ENCODE measurements at regions not wholly inside any gene's neighbourhood (a gene's known extent, or its start where the extent isn't known, plus 50 kb on each side); places are given as distances from the start of the nearest gene placed in this dataset.
"Not testable (repeated sequence)": the region's sequence is repeated elsewhere in the genome, so short reads cannot be mapped to it uniquely, and the experiment has no call there.

- H3K36me3 ChIP-seq (ENCODE audit: control insufficient read depth, insufficient read depth, low read length); H3K9me3 ChIP-seq (ENCODE audit: control insufficient read depth, low read length); H3K27ac ChIP-seq (ENCODE audit: insufficient read depth, low read length, poor library complexity, severe bottlenecking); DNase-seq; H3K4me1 ChIP-seq (ENCODE audit: control insufficient read depth, insufficient read depth, low read length, poor library complexity, severe bottlenecking); H3K27me3 ChIP-seq (replicated peaks; ENCODE audit: control insufficient read depth, insufficient read depth, low read length, poor library complexity, severe bottlenecking); H3K4me3 ChIP-seq (ENCODE audit: insufficient read depth, low read depth, low read length, poor library complexity, severe bottlenecking): not testable (repeated sequence)
Measured at GRCh38 chr5:116867825-116868224, 293.2 kb upstream of the SEMA6A start.

- DNase-seq = no peak
- no peaks in the 10 kb centered on the region for H3K36me3 ChIP-seq (ENCODE audit: control insufficient read depth, insufficient read depth, low read length)
- no peaks in the 10 kb centered on the region for H3K27me3 ChIP-seq (replicated peaks; ENCODE audit: control insufficient read depth, insufficient read depth, low read length, poor library complexity, severe bottlenecking)
- H3K27ac ChIP-seq (ENCODE audit: insufficient read depth, low read length, poor library complexity, severe bottlenecking) = no peak overlapping the region
- no peaks in the 10 kb centered on the region for H3K4me1 ChIP-seq (ENCODE audit: control insufficient read depth, insufficient read depth, low read length, poor library complexity, severe bottlenecking)
- no peaks in the 10 kb centered on the region for H3K9me3 ChIP-seq (ENCODE audit: control insufficient read depth, low read length)
- no peak overlapping the region for H3K4me3 ChIP-seq (ENCODE audit: insufficient read depth, low read depth, low read length, poor library complexity, severe bottlenecking)
Measured at GRCh38 chr5:116865651-116866050, 291.0 kb upstream of the SEMA6A start.

DNA sequence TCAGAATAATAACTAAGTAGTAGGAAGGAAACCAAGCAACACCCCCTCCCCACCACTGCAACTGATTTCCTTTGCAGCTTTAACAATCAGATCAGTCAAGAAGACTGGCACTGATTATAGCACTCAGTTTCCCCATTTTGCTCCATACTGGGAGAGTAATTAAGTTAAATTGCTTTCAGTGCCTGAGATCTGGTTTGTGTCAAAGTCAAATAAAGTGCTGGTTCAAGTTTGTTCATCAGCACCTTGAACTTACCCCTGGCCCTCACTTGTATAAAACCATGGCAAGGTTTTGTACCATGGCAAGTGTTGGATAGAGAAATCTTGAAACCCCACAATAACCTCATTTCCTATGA lies 290.2 kb upstream of the SEMA6A start:
- no peaks in the 10 kb centered on the region for H3K9me3 ChIP-seq (ENCODE audit: control insufficient read depth, low read length)
- no peaks in the 10 kb centered on the region for H3K36me3 ChIP-seq (ENCODE audit: control insufficient read depth, insufficient read depth, low read length)
- H3K4me3 ChIP-seq (ENCODE audit: insufficient read depth, low read depth, low read length, poor library complexity, severe bottlenecking) = no peak overlapping the region
- no peaks in the 10 kb centered on the region for H3K27me3 ChIP-seq (replicated peaks; ENCODE audit: control insufficient read depth, insufficient read depth, low read length, poor library complexity, severe bottlenecking)
- no peak overlapping the region for H3K27ac ChIP-seq (ENCODE audit: insufficient read depth, low read length, poor library complexity, severe bottlenecking)
- DNase-seq = no peak
- H3K4me1 ChIP-seq (ENCODE audit: control insufficient read depth, insufficient read depth, low read length, poor library complexity, severe bottlenecking) = no peaks in the 10 kb centered on the region

DNA sequence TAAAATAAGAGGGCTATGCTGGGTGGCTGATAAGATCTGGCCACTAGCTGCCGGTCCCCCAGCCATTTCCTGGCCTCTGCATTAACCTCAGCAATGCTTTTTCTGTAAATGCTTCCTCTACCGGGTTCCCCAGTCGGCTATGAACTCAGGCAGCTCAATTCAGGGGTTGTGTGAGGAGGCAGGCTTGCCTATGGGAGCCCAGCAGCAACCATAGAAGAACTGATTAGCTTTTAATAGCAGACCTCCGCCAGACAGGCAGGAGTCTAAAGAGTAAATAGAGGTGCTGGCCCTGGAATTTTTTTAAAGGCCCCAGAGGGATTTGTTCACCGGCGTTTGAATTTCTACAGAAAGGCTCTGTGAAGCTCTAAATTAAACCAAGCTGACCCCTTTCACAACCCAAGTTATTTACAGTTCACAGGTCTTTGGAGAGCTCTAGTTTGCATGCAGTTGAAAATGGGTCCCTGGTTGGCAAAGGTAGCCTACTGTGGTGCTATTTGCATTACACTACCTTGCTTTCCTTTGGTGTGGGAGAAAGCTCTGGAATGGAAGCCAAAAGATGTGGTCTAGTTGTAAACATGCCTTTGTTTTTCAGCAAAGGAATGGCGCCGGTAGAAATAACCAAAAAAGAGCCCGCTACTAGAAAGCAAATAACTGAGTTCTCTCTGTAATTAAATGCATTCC lies 289.7 kb upstream of the SEMA6A start:
- no peaks in the 10 kb centered on the region for H3K4me1 ChIP-seq (ENCODE audit: control insufficient read depth, insufficient read depth, low read length, poor library complexity, severe bottlenecking)
- no peaks in the 10 kb centered on the region for H3K9me3 ChIP-seq (ENCODE audit: control insufficient read depth, low read length)
- no peak overlapping the region for H3K27ac ChIP-seq (ENCODE audit: insufficient read depth, low read length, poor library complexity, severe bottlenecking)
- no peaks in the 10 kb centered on the region for H3K36me3 ChIP-seq (ENCODE audit: control insufficient read depth, insufficient read depth, low read length)
- no peak overlapping the region for H3K4me3 ChIP-seq (ENCODE audit: insufficient read depth, low read depth, low read length, poor library complexity, severe bottlenecking)
- no peak for DNase-seq
- no peaks in the 10 kb centered on the region for H3K27me3 ChIP-seq (replicated peaks; ENCODE audit: control insufficient read depth, insufficient read depth, low read length, poor library complexity, severe bottlenecking)

- Histone ChIP-seq H3K27ac (ENCODE audit: insufficient read depth, low read length, poor library complexity, severe bottlenecking) (no peak overlapping the region), H3K4me1 (ENCODE audit: control insufficient read depth, insufficient read depth, low read length, poor library complexity, severe bottlenecking) (no peaks in the 10 kb centered on the region), H3K27me3 (replicated peaks; ENCODE audit: control insufficient read depth, insufficient read depth, low read length, poor library complexity, severe bottlenecking) (no peaks in the 10 kb centered on the region), H3K36me3 (ENCODE audit: control insufficient read depth, insufficient read depth, low read length) (no peaks in the 10 kb centered on the region), H3K4me3 (ENCODE audit: insufficient read depth, low read depth, low read length, poor library complexity, severe bottlenecking) (no peak overlapping the region), H3K9me3 (ENCODE audit: control insufficient read depth, low read length) (no peaks in the 10 kb centered on the region)
- DNase-seq = no peak
Measured at GRCh38 chr5:116862632-116863455, 288.2 kb upstream of the SEMA6A start.

GRCh38 chr5:116861666-116862065 lies 287.0 kb upstream of the SEMA6A start:
- no peaks in the 10 kb centered on the region for H3K9me3 ChIP-seq (ENCODE audit: control insufficient read depth, low read length)

DNA sequence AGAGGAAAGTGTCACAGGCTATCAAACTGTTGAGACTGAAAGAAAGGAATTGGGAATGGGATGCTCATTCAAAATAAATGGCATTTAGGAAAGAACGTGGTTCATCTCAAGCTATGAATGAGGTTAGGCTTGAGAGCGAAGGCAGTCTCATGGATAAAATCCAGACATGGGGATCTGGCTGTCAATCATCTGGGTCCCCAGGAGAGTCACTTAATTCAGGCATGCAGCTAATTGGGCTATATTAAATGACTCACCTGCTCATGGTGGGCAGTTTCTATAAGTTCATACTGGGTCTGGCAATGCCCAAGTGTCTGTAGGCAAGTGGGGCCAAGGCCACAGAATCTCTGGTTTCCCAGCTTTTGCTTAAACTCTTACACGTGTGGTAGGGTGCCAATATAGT lies 286.5 kb upstream of the SEMA6A start:
- no peak overlapping the region for H3K27ac ChIP-seq (ENCODE audit: insufficient read depth, low read length, poor library complexity, severe bottlenecking)
- no peaks in the 10 kb centered on the region for H3K36me3 ChIP-seq (ENCODE audit: control insufficient read depth, insufficient read depth, low read length)
- DNase-seq = no peak
- H3K4me1 ChIP-seq (ENCODE audit: control insufficient read depth, insufficient read depth, low read length, poor library complexity, severe bottlenecking) = no peaks in the 10 kb centered on the region
- H3K27me3 ChIP-seq (replicated peaks; ENCODE audit: control insufficient read depth, insufficient read depth, low read length, poor library complexity, severe bottlenecking) = no peaks in the 10 kb centered on the region
- no peak overlapping the region for H3K4me3 ChIP-seq (ENCODE audit: insufficient read depth, low read depth, low read length, poor library complexity, severe bottlenecking)
- H3K9me3 ChIP-seq (ENCODE audit: control insufficient read depth, low read length) = no peaks in the 10 kb centered on the region

More at GRCh38 chr5:116861666-116862065, 287.0 kb upstream of the SEMA6A start:
- Histone ChIP-seq H3K4me1 (ENCODE audit: control insufficient read depth, insufficient read depth, low read length, poor library complexity, severe bottlenecking) (no peaks in the 10 kb centered on the region), H3K36me3 (ENCODE audit: control insufficient read depth, insufficient read depth, low read length) (no peaks in the 10 kb centered on the region), H3K4me3 (ENCODE audit: insufficient read depth, low read depth, low read length, poor library complexity, severe bottlenecking) (no peak overlapping the region), H3K27me3 (replicated peaks; ENCODE audit: control insufficient read depth, insufficient read depth, low read length, poor library complexity, severe bottlenecking) (no peaks in the 10 kb centered on the region), H3K27ac (ENCODE audit: insufficient read depth, low read length, poor library complexity, severe bottlenecking) (no peak overlapping the region)
- DNase-seq = no peak

GRCh38 chr5:116859666-116860320 lies 285.2 kb upstream of the SEMA6A start:
- Histone ChIP-seq H3K4me3 (ENCODE audit: insufficient read depth, low read depth, low read length, poor library complexity, severe bottlenecking) (no peak overlapping the region), H3K27me3 (replicated peaks; ENCODE audit: control insufficient read depth, insufficient read depth, low read length, poor library complexity, severe bottlenecking) (no peaks in the 10 kb centered on the region), H3K9me3 (ENCODE audit: control insufficient read depth, low read length) (no peaks in the 10 kb centered on the region), H3K36me3 (ENCODE audit: control insufficient read depth, insufficient read depth, low read length) (no peaks in the 10 kb centered on the region), H3K27ac (ENCODE audit: insufficient read depth, low read length, poor library complexity, severe bottlenecking) (no peak overlapping the region), H3K4me1 (ENCODE audit: control insufficient read depth, insufficient read depth, low read length, poor library complexity, severe bottlenecking) (no peaks in the 10 kb centered on the region)
- DNase-seq = no peak

- no peaks in the 10 kb centered on the region for H3K27me3 ChIP-seq (replicated peaks; ENCODE audit: control insufficient read depth, insufficient read depth, low read length, poor library complexity, severe bottlenecking)
- H3K27ac ChIP-seq (ENCODE audit: insufficient read depth, low read length, poor library complexity, severe bottlenecking) = no peak overlapping the region
- H3K4me3 ChIP-seq (ENCODE audit: insufficient read depth, low read depth, low read length, poor library complexity, severe bottlenecking) = no peak overlapping the region
- no peaks in the 10 kb centered on the region for H3K36me3 ChIP-seq (ENCODE audit: control insufficient read depth, insufficient read depth, low read length)
- DNase-seq = no peak
- no peaks in the 10 kb centered on the region for H3K9me3 ChIP-seq (ENCODE audit: control insufficient read depth, low read length)
- H3K4me1 ChIP-seq (ENCODE audit: control insufficient read depth, insufficient read depth, low read length, poor library complexity, severe bottlenecking) = no peaks in the 10 kb centered on the region
Measured at GRCh38 chr5:116858705-116859333, 284.2 kb upstream of the SEMA6A start.

DNA sequence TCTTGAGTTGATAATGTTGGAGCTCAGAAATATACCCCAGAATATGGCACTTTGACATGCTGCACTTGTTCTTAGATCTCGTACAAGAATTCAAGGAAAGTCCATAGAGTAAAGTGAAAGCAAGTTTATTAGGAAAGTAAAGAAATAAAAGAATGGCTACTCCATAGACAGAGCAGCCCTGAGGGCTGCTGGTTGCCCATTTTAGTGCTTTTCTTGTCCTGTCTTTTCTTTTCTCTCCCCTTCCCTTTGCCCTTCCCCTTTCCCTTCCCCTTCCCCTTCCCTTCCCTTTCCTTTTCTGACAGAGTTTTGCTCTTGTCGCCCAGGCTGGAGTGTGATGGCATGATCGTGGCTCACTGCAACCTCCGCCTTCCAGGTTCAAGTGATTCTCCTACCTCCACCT lies 283.4 kb upstream of the SEMA6A start:
- not testable (repeated sequence) for H3K9me3 ChIP-seq (ENCODE audit: control insufficient read depth, low read length); H3K4me3 ChIP-seq (ENCODE audit: insufficient read depth, low read depth, low read length, poor library complexity, severe bottlenecking); DNase-seq; H3K36me3 ChIP-seq (ENCODE audit: control insufficient read depth, insufficient read depth, low read length); H3K27ac ChIP-seq (ENCODE audit: insufficient read depth, low read length, poor library complexity, severe bottlenecking); H3K4me1 ChIP-seq (ENCODE audit: control insufficient read depth, insufficient read depth, low read length, poor library complexity, severe bottlenecking); H3K27me3 ChIP-seq (replicated peaks; ENCODE audit: control insufficient read depth, insufficient read depth, low read length, poor library complexity, severe bottlenecking)

Data from effector memory CD4-positive, alpha-beta T cell (primary cell).